NCI-H526 (cell line): ENCODE measurements at regions not wholly inside any gene's neighbourhood (a gene's known extent, or its start where the extent isn't known, plus 50 kb on each side); places are given as distances from the start of the nearest gene placed in this dataset.
A peak's percentile ranks its signal among the peaks of the same experiment; 100 is the strongest.
"Not testable (repeated sequence)": the region's sequence is repeated elsewhere in the genome, so short reads cannot be mapped to it uniquely, and the experiment has no call there.

Experiments
- DNase-seq, 2 experiments: peaks; one replicate each; lab custom pipeline; 2025; lab: John Stamatoyannopoulos, UW

DNA sequence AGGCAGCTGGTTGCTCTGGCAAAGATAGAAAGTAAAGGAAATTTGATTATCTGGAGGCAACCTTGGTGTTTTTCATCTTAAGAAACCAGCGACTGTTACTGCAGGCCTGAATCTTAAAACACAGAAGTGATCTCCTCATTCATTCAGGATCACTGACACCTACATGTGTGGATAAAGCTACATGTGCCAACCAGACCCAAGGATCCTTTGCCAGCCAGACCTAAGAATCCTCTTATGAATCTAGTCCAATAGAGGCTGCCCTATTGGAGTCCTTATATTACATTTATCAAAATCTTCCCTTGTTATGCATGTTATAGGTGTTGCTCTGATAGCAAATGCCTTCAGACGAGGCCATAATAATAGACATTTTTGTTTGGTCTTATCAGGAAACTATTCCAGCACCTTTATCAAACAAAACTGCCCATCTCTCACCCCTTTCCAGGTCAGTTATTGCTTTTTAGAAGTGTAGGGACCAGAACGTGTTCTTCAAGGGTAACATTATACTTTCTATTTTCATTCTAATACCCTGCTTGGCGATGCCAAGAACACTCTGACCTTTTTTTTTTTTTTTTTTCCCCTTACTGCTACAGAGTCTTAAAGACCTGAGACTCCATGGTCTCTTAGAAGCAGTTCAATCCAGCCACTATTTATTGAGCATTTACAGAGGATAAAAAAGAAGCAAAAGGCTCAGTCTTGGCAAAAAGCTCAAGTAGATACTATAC, 175.5 kb upstream of the PTBP2 start:
- DNase-seq: no peak

DNA sequence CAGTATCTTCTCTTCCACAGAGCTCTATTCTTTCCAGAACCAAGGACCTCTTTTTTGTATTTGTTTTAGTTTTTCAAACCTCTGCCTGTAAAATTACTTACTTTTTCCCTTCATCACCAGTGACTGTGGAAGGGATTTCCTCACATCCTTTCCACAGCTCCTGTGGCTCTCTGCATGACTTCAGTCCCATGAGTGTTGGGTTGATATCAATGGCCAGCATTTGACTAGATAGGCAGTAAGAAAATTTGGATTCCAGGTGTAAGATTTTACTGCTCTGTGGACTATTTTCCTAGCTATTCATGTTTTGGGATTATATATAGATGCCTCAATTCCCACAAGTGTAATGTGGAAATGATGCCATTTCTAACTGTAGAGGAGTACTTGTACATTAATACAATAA, 171.5 kb upstream of the PTBP2 start:
- DNase-seq: no peak

DNA sequence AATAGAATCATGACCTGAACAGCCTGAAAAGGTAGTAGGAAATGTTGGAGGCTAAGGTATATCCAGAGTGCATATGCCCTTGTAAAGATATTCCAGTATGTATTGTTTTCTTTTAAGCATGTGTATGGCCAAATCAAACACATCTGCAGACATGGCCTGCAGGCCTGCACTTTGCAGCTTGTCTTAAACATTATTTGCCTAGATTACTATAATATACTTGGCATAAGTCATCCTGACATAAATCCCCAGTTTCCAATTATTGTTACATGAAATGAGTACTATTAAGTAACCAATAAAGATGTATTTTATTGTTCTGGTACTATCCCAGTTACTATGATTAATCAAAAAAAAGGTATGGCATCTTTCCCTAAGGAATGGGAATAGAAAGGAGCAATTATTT, 169.1 kb upstream of the PTBP2 start:
- DNase-seq: no peak

DNA sequence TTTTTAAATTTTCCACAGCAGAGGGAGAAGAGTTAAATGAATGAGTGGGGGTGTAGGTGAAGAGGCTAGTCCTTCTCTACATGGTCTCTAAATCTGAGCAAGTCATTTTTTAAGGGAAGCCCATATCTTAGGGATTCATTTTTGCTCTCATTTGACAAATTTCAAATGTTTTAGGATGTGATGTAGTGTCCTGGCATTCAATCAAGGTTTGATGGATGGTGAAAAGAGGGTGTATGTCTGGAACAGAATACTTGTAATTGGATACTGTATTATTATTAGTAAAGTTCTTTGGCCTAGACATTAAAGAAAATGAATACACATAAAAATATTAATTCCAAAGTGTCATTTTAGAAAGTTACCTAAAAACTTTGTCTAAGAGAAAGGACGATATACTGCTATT, 167.8 kb upstream of the PTBP2 start:
- no peak for DNase-seq

DNA sequence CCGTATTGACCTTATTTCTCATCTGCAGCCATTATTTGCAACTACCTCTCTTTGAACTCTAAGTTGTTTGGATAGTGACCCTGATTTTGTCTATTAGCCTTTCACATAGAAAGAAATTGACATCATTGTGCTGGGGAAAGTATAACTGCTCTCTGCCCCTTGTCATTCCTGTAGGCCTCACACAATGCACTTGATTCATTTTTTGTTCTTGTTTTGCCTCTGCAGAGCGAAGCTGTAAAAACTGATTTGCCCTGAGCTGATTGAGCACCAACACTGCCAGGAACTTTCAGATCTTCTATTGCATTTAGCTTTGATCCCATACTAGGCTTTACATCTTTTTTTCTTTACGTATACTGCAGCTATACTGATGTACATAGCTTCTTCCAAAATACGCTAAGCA, 167.2 kb upstream of the PTBP2 start:
- DNase-seq: no peak

DNA sequence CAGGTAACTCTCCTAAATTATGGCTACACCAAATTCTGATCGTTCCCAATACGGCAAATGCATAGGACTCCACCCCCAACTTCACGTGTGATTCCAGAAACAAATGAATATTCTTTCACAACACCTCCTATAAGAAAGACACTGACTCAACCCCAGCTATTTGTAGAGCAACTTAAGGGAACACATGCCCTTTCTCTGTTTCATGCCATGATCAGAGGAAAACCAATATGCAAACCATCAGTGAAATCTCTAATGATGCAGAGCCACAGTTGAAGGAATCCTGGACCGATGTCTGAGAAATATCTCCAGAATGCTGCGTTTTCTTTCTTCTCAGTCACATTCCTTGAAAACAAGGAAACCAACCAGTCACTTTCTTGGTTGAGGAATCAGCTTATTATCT, 164.2 kb upstream of the PTBP2 start:
- DNase-seq: no peak

DNA sequence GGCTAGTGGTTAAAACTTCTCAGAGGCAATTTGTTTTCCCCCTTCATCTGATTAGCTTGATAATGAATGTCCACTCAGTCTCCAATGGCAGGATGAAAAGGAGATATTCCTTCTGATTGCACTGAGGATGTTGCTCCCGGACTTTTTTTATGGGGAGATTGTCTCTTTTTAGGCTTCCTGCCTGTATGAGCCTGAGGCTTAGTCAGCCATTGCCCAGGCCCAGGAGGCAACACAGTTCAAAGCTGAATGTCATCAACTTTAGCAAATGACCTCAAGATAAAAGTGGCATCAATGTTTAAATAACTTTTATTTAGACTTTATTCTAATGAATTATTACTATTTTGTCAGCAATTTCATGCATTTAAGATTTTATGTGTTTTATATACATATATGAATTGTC, 162.9 kb upstream of the PTBP2 start:
- DNase-seq: no peak

DNA sequence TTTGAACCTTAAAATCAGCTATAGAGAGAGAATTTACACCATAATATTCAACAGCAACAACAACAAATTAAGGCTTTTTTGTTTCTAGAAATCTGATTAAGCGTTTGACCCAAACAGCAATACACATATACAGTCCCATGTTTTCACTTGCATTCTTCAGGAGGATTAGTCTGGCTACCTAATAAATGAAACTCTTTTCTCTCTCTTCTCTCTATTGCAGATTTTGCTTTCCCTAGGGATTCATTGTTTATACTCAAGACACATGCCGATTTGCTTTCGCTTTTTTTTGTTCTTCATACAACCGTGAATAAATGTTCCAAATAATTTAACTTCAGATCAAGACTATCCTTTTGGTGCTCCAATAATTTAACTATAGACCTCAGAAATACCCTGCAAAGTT, 162.4 kb upstream of the PTBP2 start:
- DNase-seq: no peak

DNA sequence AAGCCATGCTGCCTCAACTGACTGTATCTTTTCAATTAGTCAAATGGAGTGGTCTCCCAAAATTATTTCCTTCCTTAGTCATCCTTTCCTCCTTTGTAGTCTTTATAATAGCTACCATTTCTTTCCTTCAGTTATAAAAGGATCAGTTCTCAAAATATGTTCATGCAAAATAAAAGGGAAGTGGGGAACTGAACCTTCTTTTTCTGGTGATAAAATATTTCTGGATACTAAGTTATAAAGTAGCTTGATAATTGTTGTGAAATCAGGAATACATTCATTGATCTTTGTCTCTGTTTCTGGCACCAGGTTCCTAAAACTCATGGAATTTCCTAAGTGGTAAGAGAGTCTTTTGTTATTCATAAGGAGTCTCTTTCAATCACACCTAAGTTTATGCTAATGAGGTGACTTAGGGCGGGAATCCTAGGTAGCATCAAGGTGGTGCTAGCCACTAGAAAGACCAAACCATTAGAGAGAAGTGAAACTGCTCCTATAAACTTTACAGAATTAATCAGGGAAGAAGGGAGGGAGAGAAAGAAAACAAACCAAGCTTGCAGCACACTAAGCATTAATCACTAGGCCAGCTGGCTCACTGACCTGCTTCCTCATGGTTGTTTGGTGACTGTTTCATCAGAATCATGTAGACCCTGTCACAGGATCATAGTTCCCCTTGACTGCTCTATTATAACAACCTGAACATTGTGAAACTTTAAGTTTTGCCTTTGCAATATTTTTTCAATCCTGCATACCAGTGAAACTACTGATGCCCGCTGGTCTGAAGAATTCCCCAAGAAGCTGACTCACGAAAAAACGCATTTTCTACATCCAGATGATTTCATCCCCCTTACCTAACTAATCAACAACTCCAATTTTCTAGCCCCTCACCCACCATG, 161.6 kb upstream of the PTBP2 start:
- DNase-seq: no peak

DNA sequence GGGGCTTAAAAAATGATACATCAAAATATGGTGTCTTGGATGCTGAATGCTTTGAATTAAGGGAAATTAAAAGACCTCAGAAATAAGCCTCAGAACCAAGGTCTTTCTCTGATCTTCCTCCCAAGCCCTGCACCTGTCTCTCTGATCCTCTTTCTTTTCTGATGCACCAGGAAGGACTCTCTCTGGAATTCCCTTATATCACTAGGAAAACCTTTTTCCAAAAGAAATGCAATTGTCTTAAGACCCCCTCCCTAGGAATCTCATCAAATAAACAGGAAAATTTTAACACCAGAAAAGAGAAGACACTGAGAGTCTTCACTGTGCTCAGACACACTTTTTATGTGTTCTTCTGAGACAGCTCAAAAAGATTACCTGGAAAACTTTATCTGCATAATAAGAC, 159.5 kb upstream of the PTBP2 start:
- DNase-seq: no peak

DNA sequence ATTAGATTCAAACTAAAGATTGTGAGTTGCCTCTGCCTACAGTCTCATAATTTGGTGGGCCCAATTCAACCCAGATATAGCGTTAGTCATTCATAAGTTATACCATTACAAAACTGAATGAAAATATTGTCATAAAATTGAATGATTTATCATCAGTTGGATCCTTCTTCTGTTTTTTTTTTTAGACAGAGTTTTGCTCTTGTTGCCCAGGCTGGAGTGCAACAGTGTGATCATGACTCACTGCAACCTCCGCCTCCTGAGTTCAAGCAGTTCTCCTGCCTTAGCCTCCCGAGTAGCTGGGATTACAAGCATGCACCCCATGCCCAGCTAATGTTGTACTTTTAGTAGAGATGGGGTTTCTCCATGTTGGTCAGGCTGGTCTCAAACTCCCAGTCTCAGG, 157.2 kb upstream of the PTBP2 start:
- not testable (repeated sequence) for DNase-seq

DNA sequence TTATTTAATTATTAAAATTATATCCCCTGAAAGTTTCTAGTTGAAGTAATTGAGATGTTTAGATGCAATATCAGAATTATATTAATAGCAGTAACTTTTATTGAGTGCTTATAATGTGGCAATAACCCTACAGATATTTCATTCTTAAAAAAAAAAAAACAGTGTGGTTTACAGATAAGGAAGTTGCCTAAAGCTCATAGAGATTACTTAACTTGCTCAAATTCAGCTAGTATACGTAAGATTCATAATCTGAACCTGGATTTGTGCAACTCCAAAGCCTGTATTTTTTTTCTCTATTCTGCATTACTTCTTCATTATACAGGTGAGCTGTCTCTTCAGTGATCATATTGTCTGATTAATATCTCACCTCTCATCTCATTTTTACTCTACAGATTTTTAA, 156.0 kb upstream of the PTBP2 start:
- no peak for DNase-seq

DNA sequence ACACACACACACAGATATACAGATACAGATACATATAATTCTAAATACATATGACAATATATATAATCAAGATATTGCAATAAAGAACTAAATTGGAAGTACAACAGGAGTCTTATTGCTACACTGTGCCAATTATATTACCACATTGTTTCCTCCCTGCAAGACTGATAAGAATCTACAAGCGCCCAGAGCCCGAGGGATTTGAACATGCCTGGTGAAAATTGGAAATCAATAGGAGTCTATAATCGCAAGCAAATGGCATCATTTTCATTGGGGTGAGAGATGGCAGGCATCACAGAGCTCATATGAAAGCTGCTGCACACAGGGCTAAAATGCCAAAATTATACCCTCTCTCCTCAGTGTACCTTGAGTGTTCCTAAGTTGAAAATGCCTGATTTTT, 152.9 kb upstream of the PTBP2 start:
- no peak for DNase-seq

DNA sequence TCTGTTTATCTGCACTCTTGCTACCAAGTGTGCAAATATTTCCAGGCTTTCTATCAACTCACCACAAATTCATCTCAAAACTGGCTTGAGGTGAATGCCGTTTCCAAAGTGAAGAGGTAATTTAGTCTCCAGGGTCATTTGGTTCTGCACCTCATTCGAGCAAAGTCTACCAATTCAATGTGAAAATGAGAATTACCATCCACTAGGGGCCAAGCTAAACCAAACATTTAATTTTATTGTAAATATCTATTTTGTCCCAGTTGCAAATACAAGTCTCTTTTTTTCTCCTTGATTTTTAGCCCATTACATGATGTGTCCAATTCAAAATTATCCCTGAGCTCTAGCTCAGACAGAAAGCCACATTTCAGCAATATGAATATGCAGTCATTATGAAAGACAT, 152.3 kb upstream of the PTBP2 start:
- no peak for DNase-seq

DNA sequence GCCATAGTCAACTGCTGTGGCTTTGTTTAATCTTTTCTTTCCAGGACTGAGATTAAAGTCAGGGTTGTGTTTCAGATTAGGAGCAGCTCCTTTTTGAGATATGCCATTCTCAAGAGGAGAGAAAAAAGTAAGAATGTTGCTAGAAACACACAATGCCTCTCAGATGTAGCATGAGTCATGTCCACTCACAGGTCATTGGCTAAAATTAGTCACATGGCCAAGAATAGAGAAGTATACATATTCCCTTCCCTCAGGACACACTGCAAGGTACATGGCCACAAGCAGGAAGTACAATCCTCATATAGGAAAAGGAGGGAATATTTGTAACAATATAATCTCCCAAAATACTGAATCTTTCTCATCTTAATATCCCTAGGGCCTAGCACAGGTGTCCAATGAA, 141.9 kb upstream of the PTBP2 start:
- DNase-seq: no peak

DNA sequence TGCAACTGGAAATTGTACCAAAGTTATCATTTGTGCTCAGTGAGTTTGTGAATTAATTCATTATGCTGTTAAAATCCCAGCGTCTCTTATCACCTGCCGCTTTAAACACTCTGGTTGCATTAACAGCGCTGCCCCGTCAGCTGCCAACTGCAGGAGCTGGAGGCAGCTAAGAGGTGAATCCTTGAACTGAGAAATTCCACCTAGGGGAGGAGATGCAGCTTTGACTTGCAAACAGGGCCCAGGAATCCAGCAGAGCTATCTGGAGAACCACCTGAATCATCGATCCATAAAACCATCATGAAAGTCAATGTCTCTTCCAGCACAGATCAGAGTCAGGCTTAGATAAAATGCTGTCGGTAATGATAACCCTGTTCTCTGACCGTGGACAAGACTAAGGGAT, 140.7 kb upstream of the PTBP2 start:
- peak; percentile 65 to 83 for DNase-seq

DNA sequence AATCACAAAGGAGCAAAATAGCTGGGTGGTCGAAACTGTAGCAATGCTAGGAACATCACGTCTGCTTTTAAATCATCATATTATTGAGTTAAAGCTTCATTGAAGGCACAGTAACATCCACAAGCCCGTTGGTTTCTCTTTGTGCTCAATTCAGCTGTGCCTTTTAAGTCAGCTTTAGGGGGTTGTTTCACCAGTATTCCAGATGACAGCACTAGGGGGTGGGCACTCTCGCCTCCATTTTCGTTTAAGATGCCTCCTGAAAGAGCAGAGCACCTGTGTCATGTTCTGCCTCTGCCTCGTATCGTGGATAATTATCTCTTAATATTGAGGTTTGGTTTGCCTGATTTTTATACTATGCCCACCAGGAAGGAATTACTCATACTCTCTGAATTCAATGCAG, 139.8 kb upstream of the PTBP2 start:
- no peak for DNase-seq

DNA sequence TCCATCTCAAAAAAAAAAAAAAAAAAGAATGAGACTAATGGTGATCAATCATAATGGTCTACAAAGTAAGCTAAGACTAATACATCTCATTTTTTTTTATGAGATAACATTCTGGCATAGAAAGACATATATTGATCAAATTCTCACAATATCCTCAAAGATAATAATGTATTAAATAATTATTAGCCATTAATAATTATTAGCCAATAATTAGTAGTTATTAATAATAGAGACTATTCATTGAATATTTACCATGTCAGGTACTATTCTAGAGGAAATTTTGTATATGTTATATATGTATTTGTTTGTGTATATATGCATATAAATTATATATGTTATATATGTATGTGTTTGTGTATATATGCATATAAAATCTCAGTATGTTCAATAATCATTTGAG, 137.7 kb upstream of the PTBP2 start:
- DNase-seq: no peak

DNA sequence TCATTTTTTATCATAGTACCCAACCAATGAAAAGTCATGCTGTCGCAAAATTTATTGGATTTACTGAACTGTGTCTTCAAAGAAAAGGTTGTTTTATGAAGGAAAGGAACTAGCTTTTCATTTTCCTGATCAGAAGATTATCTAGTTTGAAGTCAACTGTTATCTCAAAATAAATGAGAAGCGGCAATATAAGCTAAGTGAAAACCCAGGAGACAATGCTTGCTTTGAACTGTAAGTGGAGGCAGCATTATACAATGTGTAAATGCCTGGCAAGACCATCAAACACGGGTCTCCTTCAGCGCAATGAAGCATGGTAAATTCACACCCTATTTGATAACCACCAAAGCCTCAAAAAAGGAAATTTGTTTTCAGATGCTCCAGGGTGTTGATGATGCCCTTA, 134.4 kb upstream of the PTBP2 start:
- DNase-seq: no peak

DNA sequence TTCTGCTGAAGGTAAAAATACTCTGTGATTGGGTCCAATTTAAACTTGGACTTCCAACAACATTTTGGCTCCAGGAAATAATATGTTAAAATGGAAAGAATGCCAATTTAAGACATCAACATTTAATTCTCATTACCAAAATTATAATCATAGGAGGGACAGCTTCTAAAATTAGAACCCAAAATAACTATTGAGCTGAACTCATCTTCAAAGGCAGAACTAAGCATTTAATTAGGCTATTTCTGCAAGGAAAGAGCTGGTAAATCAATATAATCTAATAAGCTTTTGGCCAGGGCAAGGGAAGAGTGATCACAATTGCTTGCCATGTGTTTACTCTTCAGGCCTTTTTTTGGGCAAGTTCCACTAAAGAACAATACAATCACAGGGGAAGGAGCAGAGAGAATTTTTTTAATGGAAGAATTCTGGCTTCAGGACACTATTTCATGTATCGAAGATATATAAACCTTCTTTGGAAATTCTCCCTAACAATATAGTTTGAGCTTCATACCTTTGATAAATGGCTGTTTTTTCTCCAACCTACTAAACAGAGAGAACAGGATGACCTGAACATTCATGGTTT, 133.1 kb upstream of the PTBP2 start:
- DNase-seq: no peak

DNA sequence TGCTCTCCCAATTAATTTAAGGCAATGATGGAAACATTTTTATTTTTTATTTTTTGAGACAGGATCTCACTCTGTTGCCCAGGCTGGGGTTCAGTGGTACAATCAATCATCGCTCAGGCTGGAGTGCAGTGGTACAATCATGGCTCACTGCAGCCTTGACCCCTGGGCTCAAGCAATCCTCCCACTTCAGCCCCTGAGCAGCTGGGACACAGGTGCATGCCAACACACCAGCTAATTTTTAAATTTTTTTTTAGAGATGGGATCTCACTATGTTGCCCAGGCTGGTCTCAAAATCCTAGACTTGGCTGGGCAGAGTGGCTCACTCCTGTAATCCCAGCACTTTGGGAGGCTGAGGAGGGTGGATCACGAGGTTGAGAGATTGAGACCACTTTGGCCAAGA, 126.1 kb upstream of the PTBP2 start:
- not testable (repeated sequence) for DNase-seq

DNA sequence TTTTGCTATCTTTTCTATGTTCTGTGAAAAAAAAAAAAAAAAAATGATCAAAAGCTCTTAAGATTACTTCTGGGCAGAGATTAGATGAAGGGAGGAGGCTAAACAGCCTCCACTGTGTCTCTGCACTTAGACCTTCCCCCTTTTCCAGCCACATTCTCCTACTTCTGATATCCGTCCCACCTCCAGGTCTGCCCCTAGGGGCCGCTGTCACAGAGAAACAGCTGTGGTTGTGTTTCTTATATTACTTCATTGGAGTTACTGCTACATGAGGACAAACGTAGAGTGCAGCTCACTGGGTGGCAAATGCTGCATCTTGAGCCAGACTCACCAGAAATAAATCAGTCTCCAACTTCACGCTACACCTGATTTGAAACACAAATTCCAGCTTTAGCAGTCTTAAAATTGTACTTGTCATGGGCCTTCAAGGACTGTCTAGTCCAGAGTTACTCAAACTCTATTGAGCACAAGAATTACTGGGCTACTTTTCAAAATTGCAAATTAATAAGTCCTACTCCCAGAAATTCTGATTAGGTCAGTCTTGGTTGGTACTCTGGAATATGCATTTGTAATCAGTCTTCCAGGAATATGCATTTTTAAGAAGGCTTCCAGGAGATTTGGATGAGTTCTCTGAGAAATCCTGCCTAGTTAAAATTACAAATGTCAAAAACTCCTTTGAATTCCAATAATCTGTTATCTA, 125.2 kb upstream of the PTBP2 start:
- peak; percentile 25 to 53 for DNase-seq

DNA sequence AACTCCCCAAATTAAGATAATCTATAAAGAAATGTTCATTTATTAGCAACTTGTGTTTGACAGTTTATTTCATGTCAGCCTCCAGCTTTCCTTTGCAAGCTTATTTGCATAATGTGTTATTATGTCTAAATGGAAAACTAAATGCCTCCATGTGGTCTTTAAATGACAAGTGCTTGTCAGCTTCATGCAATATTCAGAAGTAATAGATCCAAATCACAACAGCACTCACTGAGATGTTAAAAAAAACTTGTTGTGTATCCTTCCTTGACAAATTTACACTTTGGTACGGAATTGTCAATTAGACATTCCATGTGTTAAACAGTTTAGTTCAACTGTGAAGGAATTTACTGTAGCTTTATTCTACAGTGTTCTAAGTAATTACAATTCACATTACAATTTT, 124.4 kb upstream of the PTBP2 start:
- DNase-seq: peak; percentile 3 to 37
